Ishikawa (cell line): ENCODE measurements at regions not wholly inside any gene's neighbourhood (a gene's known extent, or its start where the extent isn't known, plus 50 kb on each side); places are given as distances from the start of the nearest gene placed in this dataset.

ENCODE experiments used
- CREB1 ChIP-seq: IDR thresholded peaks from 2 replicates; pipeline ENCODE4 v1.6.1; 2012; ENCODE audit warnings: low read depth
- EP300 ChIP-seq: IDR thresholded peaks from 2 replicates; pipeline ENCODE4 v1.6.1; 2012; ENCODE audit warnings: borderline replicate concordance
- FOXM1 ChIP-seq: IDR thresholded peaks from 2 replicates; pipeline ENCODE4 v1.6.1; 2012; ENCODE audit warnings: low read depth, borderline replicate concordance
- RAD21 ChIP-seq: IDR thresholded peaks from 2 replicates; pipeline ENCODE4 v1.6.1; 2012; ENCODE audit warnings: low read depth
- TAF1 ChIP-seq: IDR thresholded peaks from 2 replicates; pipeline ENCODE4 v1.6.1; 2012; ENCODE audit warnings: low read depth, mild to moderate bottlenecking
- TF ChIP-seq, protein P1 (sequence below): IDR thresholded peaks from 2 replicates; pipeline ENCODE4 v1.6.1; 2012

GRCh38 chr13:82627183-82627582, 1255.1 kb downstream of the SLITRK1 start:
- TF ChIP-seq FOXM1 = no peak
- no peak for TF ChIP-seq CREB1
- TF ChIP-seq, protein P1, sequence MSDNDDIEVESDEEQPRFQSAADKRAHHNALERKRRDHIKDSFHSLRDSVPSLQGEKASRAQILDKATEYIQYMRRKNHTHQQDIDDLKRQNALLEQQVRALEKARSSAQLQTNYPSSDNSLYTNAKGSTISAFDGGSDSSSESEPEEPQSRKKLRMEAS = no peak
- TF ChIP-seq RAD21 = no peak
- no peak for TF ChIP-seq TAF1
- TF ChIP-seq EP300 = no peak
